Fibroblast of skin of right biceps (primary cell): ENCODE measurements at regions not wholly inside any gene's neighbourhood (a gene's known extent, or its start where the extent isn't known, plus 50 kb on each side); places are given as distances from the start of the nearest gene placed in this dataset.
A peak's percentile ranks its signal among the peaks of the same experiment; 100 is the strongest.

ENCODE experiments used
- DNase-seq: peaks from one replicate; pipeline ENCODE4 v3.0.0-alpha.2; 2013

GRCh38 chr18:27447451-27447881, 262.4 kb upstream of the CHST9 start:
- DNase-seq = no peak

GRCh38 chr18:27430595-27430994, 245.5 kb upstream of the CHST9 start:
- no peak for DNase-seq

- DNase-seq = no peak
Measured at GRCh38 chr18:27428716-27429475, 243.8 kb upstream of the CHST9 start.

GRCh38 chr18:27428120-27428519, 243.0 kb upstream of the CHST9 start:
- no peak for DNase-seq

GRCh38 chr18:27423581-27423980, 238.5 kb upstream of the CHST9 start:
- DNase-seq = no peak

- DNase-seq = no peak
Measured at GRCh38 chr18:27419646-27420045, 234.5 kb upstream of the CHST9 start.

- no peak for DNase-seq
Measured at GRCh38 chr18:27415495-27415894, 230.4 kb upstream of the CHST9 start.

GRCh38 chr18:27414682-27415081, 229.6 kb upstream of the CHST9 start:
- no peak for DNase-seq

- DNase-seq = peak; percentile 94
Measured at GRCh38 chr18:27413495-27414401, 228.6 kb upstream of the CHST9 start.

GRCh38 chr18:27412556-27412955, 227.4 kb upstream of the CHST9 start:
- no peak for DNase-seq

- DNase-seq = peak; percentile 51
Measured at GRCh38 chr18:27411911-27412310, 226.8 kb upstream of the CHST9 start.

GRCh38 chr18:27411013-27411412, 225.9 kb upstream of the CHST9 start:
- DNase-seq = no peak

- no peak for DNase-seq
Measured at GRCh38 chr18:27404855-27405254, 219.7 kb upstream of the CHST9 start.

- DNase-seq = no peak
Measured at GRCh38 chr18:27400001-27400400, 214.9 kb upstream of the CHST9 start.

- no peak for DNase-seq
Measured at GRCh38 chr18:27395752-27396151, 210.6 kb upstream of the CHST9 start.

GRCh38 chr18:27394687-27395086, 209.6 kb upstream of the CHST9 start:
- no peak for DNase-seq

GRCh38 chr18:27382567-27383216, 197.6 kb upstream of the CHST9 start:
- no peak for DNase-seq

GRCh38 chr18:27378431-27379095, 193.5 kb upstream of the CHST9 start:
- DNase-seq = peak; percentile 84

GRCh38 chr18:27377251-27377650, 192.1 kb upstream of the CHST9 start:
- peak; percentile 50 for DNase-seq

GRCh38 chr18:27372386-27372785, 187.3 kb upstream of the CHST9 start:
- no peak for DNase-seq

GRCh38 chr18:27366665-27367064, 181.6 kb upstream of the CHST9 start:
- DNase-seq = no peak

GRCh38 chr18:27366151-27366550, 181.0 kb upstream of the CHST9 start:
- no peak for DNase-seq

- peak; percentile 16 for DNase-seq
Measured at GRCh38 chr18:27363872-27364271, 178.8 kb upstream of the CHST9 start.
